PC-9 (cell line): ENCODE measurements at regions not wholly inside any gene's neighbourhood (a gene's known extent, or its start where the extent isn't known, plus 50 kb on each side); places are given as distances from the start of the nearest gene placed in this dataset.
"Not testable (repeated sequence)": the region's sequence is repeated elsewhere in the genome, so short reads cannot be mapped to it uniquely, and the experiment has no call there.

Source experiments
- BruUV-seq: library from RNA; stranded (reverse); fragments of 400-500 nt; replicated peaks from 2 replicates; lab custom pipeline; 2021; lab: Mats Ljungman, UMichigan
- CTCF ChIA-PET: fragments of 300-600 bp; sonication (Branson Sonifier 250); formaldehyde crosslinking; loops from one replicate; lab custom pipeline; 2022; ENCODE audit warnings: antibody characterized with exemption; lab: Charles Lee
- POLR2A ChIA-PET: fragments of 300-600 bp; sonication (Branson Sonifier 250); formaldehyde crosslinking; loops from one replicate; lab custom pipeline; 2022; ENCODE audit warnings: antibody characterized with exemption; ENCODE audit not compliant: unreplicated experiment; lab: Charles Lee
- DNase-seq, 2 experiments: peaks; one replicate each; pipeline versions ENCODE4 v3.0.0 to v3.0.0-alpha.2; 2015 to 2022; ENCODE audit warnings: mixed read lengths in 1 of 2
- H2AFZ ChIP-seq: fragments of 200-600 bp; sonication (generic); 2 replicates; pipeline ENCODE4 v1.8.1; 2017; ENCODE audit warnings: antibody characterized with exemption
- H3F3A ChIP-seq: fragments of 200-600 bp; sonication (generic); 2 replicates; pipeline ENCODE4 v1.8.1; 2017; ENCODE audit warnings: antibody characterized with exemption, mild to moderate bottlenecking, low read depth; ENCODE audit not compliant: insufficient read depth
- H3K27ac ChIP-seq: fragments of 200-600 bp; sonication (generic); 2 replicates; pipeline ENCODE4 v1.6.1; 2016; ENCODE audit warnings: mixed run types
- H3K27me3 ChIP-seq: fragments of 200-600 bp; sonication (generic); 2 replicates; pipeline ENCODE4 v1.6.1; 2016; ENCODE audit warnings: low read depth, mixed run types; ENCODE audit not compliant: insufficient read depth
- H3K36me3 ChIP-seq: fragments of 200-600 bp; sonication (generic); 2 replicates; pipeline ENCODE4 v1.6.1; 2016; ENCODE audit warnings: low read depth, mixed run types
- H3K4me1 ChIP-seq: fragments of 200-600 bp; sonication (generic); replicated peaks from 2 replicates; pipeline ENCODE4 v1.6.1; 2016; ENCODE audit warnings: mixed run types; ENCODE audit not compliant: insufficient read depth
- H3K4me2 ChIP-seq: fragments of 200-600 bp; sonication (generic); 2 replicates; pipeline ENCODE4 v1.6.1; 2017; ENCODE audit warnings: mixed run types
- H3K4me3 ChIP-seq: fragments of 200-600 bp; sonication (generic); 2 replicates; pipeline ENCODE4 v1.6.1; 2016; ENCODE audit warnings: mixed run types
- H3K79me2 ChIP-seq: fragments of 200-600 bp; sonication (generic); 2 replicates; pipeline ENCODE4 v1.6.1; 2017; ENCODE audit warnings: low read depth, mixed run types
- H3K9me2 ChIP-seq: fragments of 200-600 bp; sonication (generic); 2 replicates; pipeline ENCODE4 v1.8.1; 2017; ENCODE audit warnings: mild to moderate bottlenecking; ENCODE audit not compliant: insufficient read depth
- H3K9me3 ChIP-seq: fragments of 200-600 bp; sonication (generic); 2 replicates; pipeline ENCODE4 v1.8.1; 2016; ENCODE audit warnings: low read depth; ENCODE audit not compliant: insufficient read depth
- H4K20me1 ChIP-seq: fragments of 200-600 bp; sonication (generic); 2 replicates; pipeline ENCODE4 v1.8.1; 2017; ENCODE audit not compliant: insufficient read depth
- EZH2 ChIP-seq: fragments of 200-600 bp; sonication (generic); IDR thresholded peaks from 2 replicates; pipeline ENCODE4 v1.8.0; 2017; ENCODE audit warnings: antibody characterized with exemption, low read depth
- intact Hi-C: fragments of 100-400 bp; cut with micrococcal nuclease; formaldehyde crosslinking; loops from one replicate; pipeline ENCODE4 v1.10.0; 2022; ENCODE audit not compliant: unreplicated experiment
- TF ChIP-seq, protein P1 (sequence below): fragments of 200-600 bp; sonication (generic); conservative IDR thresholded peaks from 2 replicates; pipeline ENCODE4 v1.6.1; 2017; ENCODE audit warnings: mixed run types, antibody characterized with exemption, mild to moderate bottlenecking, moderate library complexity

DNA sequence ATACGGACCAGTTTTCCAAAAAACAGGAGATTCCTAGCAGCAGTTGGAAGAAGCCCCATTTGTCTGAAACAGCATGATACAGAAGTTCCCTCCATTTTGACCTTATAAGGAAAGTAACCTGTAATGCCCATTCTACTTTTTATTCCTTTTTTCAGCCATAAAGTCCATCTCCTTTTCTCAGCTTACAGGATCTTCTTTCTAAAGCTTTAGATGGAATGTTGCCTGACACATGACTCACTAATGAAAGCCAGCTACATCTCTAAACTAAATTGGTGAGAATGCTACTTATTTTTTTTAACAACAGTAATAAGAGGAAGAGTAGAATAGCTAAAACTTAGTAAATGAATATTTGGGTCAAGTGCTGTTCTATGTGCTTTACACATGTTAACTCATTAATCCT lies 234.1 kb downstream of the CDH26 start:
- TF ChIP-seq, protein P1, sequence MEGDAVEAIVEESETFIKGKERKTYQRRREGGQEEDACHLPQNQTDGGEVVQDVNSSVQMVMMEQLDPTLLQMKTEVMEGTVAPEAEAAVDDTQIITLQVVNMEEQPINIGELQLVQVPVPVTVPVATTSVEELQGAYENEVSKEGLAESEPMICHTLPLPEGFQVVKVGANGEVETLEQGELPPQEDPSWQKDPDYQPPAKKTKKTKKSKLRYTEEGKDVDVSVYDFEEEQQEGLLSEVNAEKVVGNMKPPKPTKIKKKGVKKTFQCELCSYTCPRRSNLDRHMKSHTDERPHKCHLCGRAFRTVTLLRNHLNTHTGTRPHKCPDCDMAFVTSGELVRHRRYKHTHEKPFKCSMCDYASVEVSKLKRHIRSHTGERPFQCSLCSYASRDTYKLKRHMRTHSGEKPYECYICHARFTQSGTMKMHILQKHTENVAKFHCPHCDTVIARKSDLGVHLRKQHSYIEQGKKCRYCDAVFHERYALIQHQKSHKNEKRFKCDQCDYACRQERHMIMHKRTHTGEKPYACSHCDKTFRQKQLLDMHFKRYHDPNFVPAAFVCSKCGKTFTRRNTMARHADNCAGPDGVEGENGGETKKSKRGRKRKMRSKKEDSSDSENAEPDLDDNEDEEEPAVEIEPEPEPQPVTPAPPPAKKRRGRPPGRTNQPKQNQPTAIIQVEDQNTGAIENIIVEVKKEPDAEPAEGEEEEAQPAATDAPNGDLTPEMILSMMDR = no peak
- no peak for TF ChIP-seq EZH2
- no peaks in the 10 kb centered on the region for H3K79me2 ChIP-seq
- H4K20me1 ChIP-seq = no peaks in the 10 kb centered on the region
- CTCF ChIA-PET = no interaction called here
- no peaks in the 10 kb centered on the region for H3K9me3 ChIP-seq
- peaks cover 41% of the 10 kb centered on the region for H3K27me3 ChIP-seq
- BruUV-seq = no TSS peak
- no peak for DNase-seq
- POLR2A ChIA-PET = no interaction called here
- no peaks in the 10 kb centered on the region for H3K36me3 ChIP-seq
- H3K27ac ChIP-seq = no peak overlapping the region
- intact Hi-C loops = no loop called here
- H3K9me2 ChIP-seq = no peaks in the 10 kb centered on the region
- no peak overlapping the region for H3K4me3 ChIP-seq
- H3F3A ChIP-seq = no peaks in the 10 kb centered on the region
- no peaks in the 10 kb centered on the region for H3K4me1 ChIP-seq
- no peak overlapping the region for H2AFZ ChIP-seq
- no peak overlapping the region for H3K4me2 ChIP-seq

DNA sequence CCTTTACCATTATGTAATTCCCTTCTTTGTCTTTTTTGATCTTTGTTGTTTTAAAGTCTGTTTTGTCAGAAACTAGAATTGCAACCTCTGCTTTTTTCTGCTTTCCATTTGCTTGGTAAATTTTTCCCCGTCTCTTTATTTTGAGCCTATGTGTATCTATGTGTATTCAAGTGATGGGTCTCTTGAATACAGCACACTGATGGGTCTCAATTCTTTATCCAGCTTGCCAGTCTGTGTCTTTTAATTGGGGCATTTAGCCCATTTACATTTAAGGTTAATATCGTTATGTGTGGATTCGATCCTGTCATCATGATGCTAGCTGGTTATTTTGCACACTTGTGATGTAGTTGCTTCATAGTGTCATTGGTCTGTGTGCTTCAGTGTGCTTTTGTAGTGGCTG lies 240.9 kb downstream of the CDH26 start:
- H3K36me3 ChIP-seq, DNase-seq, intact Hi-C loops, H3F3A ChIP-seq, H3K9me2 ChIP-seq, BruUV-seq, H3K4me1 ChIP-seq, H3K79me2 ChIP-seq, H3K9me3 ChIP-seq, H3K4me3 ChIP-seq, CTCF ChIA-PET, H2AFZ ChIP-seq, POLR2A ChIA-PET, H3K4me2 ChIP-seq, H3K27ac ChIP-seq, H4K20me1 ChIP-seq: not testable (repeated sequence)
- H3K27me3 ChIP-seq = peaks cover 41% of the 10 kb centered on the region

DNA sequence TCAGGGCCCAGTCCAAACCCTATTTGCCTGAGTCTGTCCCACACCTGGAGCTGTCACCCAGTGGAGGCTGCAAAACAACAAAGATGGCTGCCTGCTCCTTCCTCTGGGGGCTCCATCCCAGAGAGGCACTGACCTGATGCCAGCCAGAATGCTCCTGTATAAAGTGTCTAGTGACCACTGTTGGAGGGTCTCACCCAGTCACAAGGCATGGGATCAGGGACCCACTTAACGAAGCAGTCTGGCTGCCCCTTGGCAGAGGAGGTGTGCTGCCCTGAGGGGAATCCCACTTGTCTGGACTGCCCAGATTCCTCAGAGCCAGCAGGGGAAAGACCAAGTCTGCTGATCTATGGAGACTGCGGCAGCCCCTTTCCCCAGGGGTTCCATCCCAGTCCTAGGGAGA lies 241.6 kb downstream of the CDH26 start:
- no peaks in the 10 kb centered on the region for H3K4me1 ChIP-seq
- H4K20me1 ChIP-seq = no peaks in the 10 kb centered on the region
- no peaks in the 10 kb centered on the region for H3K9me2 ChIP-seq
- intact Hi-C loops = no loop called here
- H2AFZ ChIP-seq = no peak overlapping the region
- POLR2A ChIA-PET = no interaction called here
- TF ChIP-seq, protein P1 = no peak
- no peak for TF ChIP-seq EZH2
- H3K36me3 ChIP-seq = no peaks in the 10 kb centered on the region
- H3K9me3 ChIP-seq = no peaks in the 10 kb centered on the region
- H3K4me3 ChIP-seq = no peak overlapping the region
- H3K79me2 ChIP-seq = no peaks in the 10 kb centered on the region
- DNase-seq = no peak
- no TSS peak for BruUV-seq
- no peaks in the 10 kb centered on the region for H3F3A ChIP-seq
- H3K27ac ChIP-seq = no peak overlapping the region
- CTCF ChIA-PET = no interaction called here
- peaks cover 47% of the 10 kb centered on the region for H3K27me3 ChIP-seq
- no peak overlapping the region for H3K4me2 ChIP-seq

DNA sequence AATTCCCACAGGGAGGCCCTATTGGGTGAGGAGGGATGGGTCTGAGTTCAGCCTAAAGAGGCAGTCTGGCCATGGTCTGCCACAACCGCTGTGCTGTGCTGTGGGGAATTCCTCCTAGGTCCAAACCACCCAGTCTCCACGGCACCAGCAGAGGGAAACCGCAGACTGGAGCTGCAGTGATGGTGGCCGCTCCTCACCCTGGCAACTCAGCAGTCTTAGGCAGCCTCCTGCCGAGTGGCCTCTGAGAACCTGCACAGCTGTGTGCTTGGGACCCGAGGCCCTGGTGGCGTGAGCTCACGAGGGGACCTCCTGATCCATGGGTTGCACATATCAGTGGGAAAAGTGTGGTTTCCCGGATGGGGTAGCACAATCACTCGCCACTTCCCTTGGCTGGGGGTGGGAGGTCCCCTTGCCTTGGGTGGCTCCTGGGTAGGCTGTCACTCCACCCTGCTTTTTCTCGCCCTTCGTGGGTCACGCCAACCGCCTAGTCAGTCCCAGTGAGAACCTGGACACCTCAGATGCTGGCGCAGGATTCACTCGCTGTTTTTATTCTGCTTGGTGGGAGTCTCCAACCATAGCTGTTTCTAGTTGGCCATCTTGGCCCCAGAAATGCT lies 242.2 kb downstream of the CDH26 start:
- ChIA-PET CTCF (no interaction called here), POLR2A (no interaction called here)
- Histone ChIP-seq H3K9me2 (no peaks in the 10 kb centered on the region), H3K27me3 (peaks cover 50% of the 10 kb centered on the region), H3K79me2 (no peaks in the 10 kb centered on the region), H3K4me2 (no peak overlapping the region), H3F3A (no peaks in the 10 kb centered on the region), H2AFZ (no peak overlapping the region), H3K4me1 (no peaks in the 10 kb centered on the region), H3K4me3 (no peak overlapping the region), H3K36me3 (no peaks in the 10 kb centered on the region), H4K20me1 (no peaks in the 10 kb centered on the region), H3K9me3 (no peaks in the 10 kb centered on the region), H3K27ac (no peak overlapping the region)
- intact Hi-C loops = no loop called here
- DNase-seq = no peak
- no TSS peak for BruUV-seq
- TF ChIP-seq, protein P1 = no peak
